B cell (primary cell): ENCODE measurements at regions not wholly inside any gene's neighbourhood (a gene's known extent, or its start where the extent isn't known, plus 50 kb on each side); places are given as distances from the start of the nearest gene placed in this dataset.

ENCODE experiments used
- ATAC-seq: fragments of 200-7000 bp; cut with Tn5 transposase; one replicate; pipeline ENCODE4 v1.10.0; 2021; ENCODE audit warnings: low read depth, mild to moderate bottlenecking, moderate number of reproducible peaks, moderate library complexity
- CTCF ChIA-PET: fragments of 350-600 bp; sonication (Branson Sonifier 250); formaldehyde crosslinking; loops from one replicate; lab custom pipeline; 2021; ENCODE audit warnings: antibody characterized with exemption, inconsistent platforms; lab: Charles Lee
- POLR2A ChIA-PET: fragments of 350-600 bp; sonication (Branson Sonifier 250); formaldehyde crosslinking; loops from one replicate; lab custom pipeline; 2021; ENCODE audit warnings: antibody characterized with exemption; lab: Charles Lee
- DNase-seq: peaks from one replicate; pipeline ENCODE4 v3.0.0; 2013
- H2AFZ ChIP-seq: 2 replicates; pipeline ENCODE4 v1.6.1; 2012; ENCODE audit warnings: mild to moderate bottlenecking, low read depth, low read length; ENCODE audit not compliant: insufficient read depth, poor library complexity, severe bottlenecking
- H3K27ac ChIP-seq, 2 donors: 1 replicate in 1 of 2; 2 replicates in 1 of 2; pipeline ENCODE4 v1.5.1; 2012 to 2013; ENCODE audit warnings: low read length in 2 of 2, mild to moderate bottlenecking in 2 of 2, moderate library complexity in 1 of 2
- H3K27me3 ChIP-seq, 4 experiments: fragments of 200-600 bp in 1 of 4; sonication (generic) in 1 of 4; replicated peaks in 1 of 4; 1 replicate in 2 of 4; 2 replicates in 2 of 4; pipeline versions ENCODE4 v1.6.1 to v1.7.0; 2013 to 2016; ENCODE audit warnings: low read length in 3 of 4, mild to moderate bottlenecking in 2 of 4, mixed read lengths in 1 of 4, moderate library complexity in 1 of 4; ENCODE audit not compliant: insufficient read depth in 4 of 4, control insufficient read depth in 3 of 4; ENCODE audit errors: control extremely low read depth in 1 of 4
- H3K36me3 ChIP-seq, 2 experiments: replicated peaks in 1 of 2; 1 replicate in 1 of 2; 2 replicates in 1 of 2; pipeline versions ENCODE4 v1.6.1 to v1.7.1; 2013; ENCODE audit warnings: low read length in 1 of 2; ENCODE audit not compliant: insufficient read depth in 2 of 2, control insufficient read depth in 1 of 2; ENCODE audit errors: control extremely low read depth in 1 of 2, extremely low read depth in 1 of 2
- H3K4me1 ChIP-seq, 2 donors: fragments of 200-600 bp in 1 of 2; sonication (generic) in 1 of 2; 1 replicate in 1 of 2; 2 replicates in 1 of 2; pipeline versions ENCODE4 v1.5.1 to v1.6.1; 2013 to 2017; ENCODE audit warnings: low read length in 2 of 2; ENCODE audit not compliant: control insufficient read depth in 2 of 2, insufficient read depth in 2 of 2
- H3K4me2 ChIP-seq: replicated peaks from 2 replicates; pipeline ENCODE3; 2012; ENCODE audit warnings: mild to moderate bottlenecking, low read depth, low read length; ENCODE audit not compliant: poor library complexity, severe bottlenecking
- H3K4me3 ChIP-seq, 5 experiments: fragments of 200-600 bp in 1 of 5; sonication (generic) in 1 of 5; 1 replicate in 3 of 5; 2 replicates in 2 of 5; pipeline versions ENCODE4 v1.5.1 to v1.7.0; 2011 to 2016; ENCODE audit warnings: low read length in 4 of 5, mild to moderate bottlenecking in 4 of 5, low read depth in 2 of 5, control low read depth in 1 of 5, moderate library complexity in 1 of 5; ENCODE audit not compliant: insufficient read depth in 1 of 5; ENCODE audit errors: control extremely low read depth in 1 of 5, extremely low read depth in 1 of 5
- H3K79me2 ChIP-seq: fragments of 200-600 bp; sonication (generic); one replicate; pipeline ENCODE4 v1.6.0; 2016; ENCODE audit warnings: low read length; ENCODE audit not compliant: control insufficient read depth, insufficient read depth
- H3K9ac ChIP-seq: fragments of 200-600 bp; sonication (generic); 2 replicates; pipeline ENCODE4 v1.6.1; 2017; ENCODE audit warnings: mild to moderate bottlenecking, low read length, moderate library complexity
- H3K9me3 ChIP-seq, 3 donors: one replicate each; pipeline versions ENCODE4 v1.6.1 to v1.7.1; 2013; ENCODE audit warnings: low read length in 2 of 3; ENCODE audit not compliant: control insufficient read depth in 2 of 3, insufficient read depth in 1 of 3; ENCODE audit errors: control extremely low read depth in 1 of 3
- H4K20me1 ChIP-seq: 2 replicates; pipeline ENCODE4 v1.6.0; 2012; ENCODE audit warnings: mild to moderate bottlenecking, low read length; ENCODE audit not compliant: insufficient read depth, control insufficient read depth, poor library complexity, severe bottlenecking
- H3K27ac Mint-ChIP-seq: one replicate; pipeline ENCODE4 v1.8.0; 2021; ENCODE audit warnings: mixed read lengths
- H3K27me3 Mint-ChIP-seq: one replicate; pipeline ENCODE4 v1.8.0; 2021; ENCODE audit warnings: mixed read lengths
- H3K4me1 Mint-ChIP-seq: one replicate; pipeline ENCODE4 v1.8.0; 2021; ENCODE audit warnings: mixed read lengths
- H3K4me3 Mint-ChIP-seq: one replicate; pipeline ENCODE4 v1.8.0; 2021; ENCODE audit warnings: mixed read lengths
- H3K9me3 Mint-ChIP-seq: one replicate; pipeline ENCODE4 v1.8.0; 2022; ENCODE audit warnings: mixed read lengths; ENCODE audit not compliant: insufficient read depth
- CTCF ChIP-seq: fragments of 200-600 bp; IDR thresholded peaks from one replicate; pipeline ENCODE4 v1.8.0; 2022; ENCODE audit warnings: antibody characterized with exemption, mild to moderate bottlenecking
- EZH2 ChIP-seq: IDR thresholded peaks from 2 replicates; pipeline ENCODE4 v1.6.1; 2012; ENCODE audit warnings: borderline replicate concordance, low read depth, mild to moderate bottlenecking, moderate library complexity, low read length; ENCODE audit not compliant: insufficient read depth, poor library complexity, severe bottlenecking
- WGBS: methylation state at CpG from one replicate; pipeline ENCODE4 v1.1.5; 2013; ENCODE audit warnings: missing lambda C conversion rate; ENCODE audit not compliant: insufficient coverage; 5-methylcytosine and 5-hydroxymethylcytosine counted together
- intact Hi-C: fragments of 100-400 bp; cut with micrococcal nuclease; formaldehyde crosslinking; loops from one replicate; pipeline ENCODE4 v1.10.0; 2022

- no peaks in the 10 kb centered on the region for H4K20me1 ChIP-seq
- intact Hi-C loops, result no loop called here
- H3K79me2 ChIP-seq, result no peaks in the 10 kb centered on the region
- no peak overlapping the region for H2AFZ ChIP-seq
- no peaks in the 10 kb centered on the region for H3K36me3 ChIP-seq
- no peak overlapping the region for H3K4me3 ChIP-seq
- peaks cover 0 to 9% (median 0%) of the 10 kb centered on the region in 3 donors for H3K9me3 ChIP-seq
- no peak overlapping the region for H3K9ac ChIP-seq
- TF ChIP-seq EZH2 (no peak), CTCF (no peak)
- H3K4me2 ChIP-seq, result no peak overlapping the region
- Mint-ChIP-seq H3K4me1 (no peaks in the 10 kb centered on the region), H3K27me3 (peaks cover 3% of the 10 kb centered on the region), H3K4me3 (no peak overlapping the region), H3K27ac (no peak overlapping the region), H3K9me3 (peaks cover 6% of the 10 kb centered on the region)
- DNase-seq, result no peak
- no CpG with 5 or more reads among the region's 1 CpG for WGBS
- no peak overlapping the region for H3K27ac ChIP-seq
- CTCF ChIA-PET, result no interaction called here
- POLR2A ChIA-PET, result no interaction called here
- no peaks in the 10 kb centered on the region for H3K27me3 ChIP-seq
- ATAC-seq, result no peak
- H3K4me1 ChIP-seq, result no peaks in the 10 kb centered on the region
These were observed 509.2 kb downstream of the CETN3 start for GRCh38 chr5:89900346-89900745.

GRCh38 chr5:89899559-89899958 is 510.0 kb downstream of the CETN3 start:
- Histone ChIP-seq H3K27ac (no peak overlapping the region), H3K79me2 (no peaks in the 10 kb centered on the region), H3K4me2 (no peak overlapping the region), H3K9ac (no peak overlapping the region), H3K27me3 (no peaks in the 10 kb centered on the region), H3K4me1 (no peaks in the 10 kb centered on the region), H3K9me3 (peaks cover 0 to 13% (median 0%) of the 10 kb centered on the region in 3 donors), H3K4me3 (no peak overlapping the region), H2AFZ (no peak overlapping the region), H4K20me1 (no peaks in the 10 kb centered on the region), H3K36me3 (no peaks in the 10 kb centered on the region)
- no peak overlapping the region for H3K27ac Mint-ChIP-seq
- ATAC-seq (no peak), DNase-seq (no peak)
- CTCF ChIA-PET, result no interaction called here
- H3K4me3 Mint-ChIP-seq, result no peak overlapping the region
- TF ChIP-seq CTCF (no peak), EZH2 (no peak)
- intact Hi-C loops, result no loop called here
- H3K27me3 Mint-ChIP-seq, result peaks cover 3% of the 10 kb centered on the region
- peaks cover 10% of the 10 kb centered on the region for H3K9me3 Mint-ChIP-seq
- POLR2A ChIA-PET, result no interaction called here
- no peaks in the 10 kb centered on the region for H3K4me1 Mint-ChIP-seq
